VCaP (cell line): ENCODE measurements at regions not wholly inside any gene's neighbourhood (a gene's known extent, or its start where the extent isn't known, plus 50 kb on each side); places are given as distances from the start of the nearest gene placed in this dataset.

Source experiments
- H3K27ac ChIP-seq: fragments of 450-650 bp; 2 replicates; pipeline ENCODE4 v1.5.1; 2017
- TF ChIP-seq, protein P1 (sequence below): fragments of 450-650 bp; conservative IDR thresholded peaks from 2 replicates; pipeline ENCODE4 v1.5.1; 2017; ENCODE audit warnings: mild to moderate bottlenecking, moderate library complexity

DNA sequence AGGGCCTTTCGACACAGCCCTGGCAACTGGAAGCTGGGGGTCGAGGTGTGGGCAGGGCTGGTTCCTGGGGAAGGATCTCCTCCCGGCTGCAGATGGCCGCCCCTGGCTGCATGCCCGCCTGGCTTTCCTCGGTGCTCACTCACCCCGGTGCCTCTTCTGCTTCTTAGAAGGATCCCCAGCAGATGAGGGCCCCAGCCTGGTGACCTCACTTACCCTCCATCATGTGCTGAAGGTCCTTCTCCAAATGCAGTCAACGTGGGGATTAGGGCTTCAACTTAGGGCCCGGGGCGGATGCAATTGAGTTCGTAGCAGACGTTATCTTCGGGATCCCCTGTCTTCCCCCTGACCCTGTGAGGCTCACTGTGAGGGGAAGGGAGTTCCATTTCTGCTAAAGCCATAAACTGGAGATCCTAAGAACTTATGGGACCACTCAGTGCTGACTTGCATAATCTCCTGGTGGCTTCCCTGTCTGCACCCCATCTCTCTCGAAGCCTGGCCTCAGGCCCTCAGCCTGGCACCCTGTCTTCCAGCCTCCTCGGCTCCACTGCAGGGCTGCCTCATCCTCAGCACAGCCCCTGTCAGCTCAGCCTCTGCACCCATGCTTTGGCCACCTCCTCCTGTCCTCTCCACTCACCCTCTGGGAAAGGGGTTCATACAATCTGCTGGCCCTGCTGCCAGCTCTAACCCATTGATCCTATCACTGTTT is 92.6 kb downstream of the THBS2 start:
- TF ChIP-seq, protein P1, sequence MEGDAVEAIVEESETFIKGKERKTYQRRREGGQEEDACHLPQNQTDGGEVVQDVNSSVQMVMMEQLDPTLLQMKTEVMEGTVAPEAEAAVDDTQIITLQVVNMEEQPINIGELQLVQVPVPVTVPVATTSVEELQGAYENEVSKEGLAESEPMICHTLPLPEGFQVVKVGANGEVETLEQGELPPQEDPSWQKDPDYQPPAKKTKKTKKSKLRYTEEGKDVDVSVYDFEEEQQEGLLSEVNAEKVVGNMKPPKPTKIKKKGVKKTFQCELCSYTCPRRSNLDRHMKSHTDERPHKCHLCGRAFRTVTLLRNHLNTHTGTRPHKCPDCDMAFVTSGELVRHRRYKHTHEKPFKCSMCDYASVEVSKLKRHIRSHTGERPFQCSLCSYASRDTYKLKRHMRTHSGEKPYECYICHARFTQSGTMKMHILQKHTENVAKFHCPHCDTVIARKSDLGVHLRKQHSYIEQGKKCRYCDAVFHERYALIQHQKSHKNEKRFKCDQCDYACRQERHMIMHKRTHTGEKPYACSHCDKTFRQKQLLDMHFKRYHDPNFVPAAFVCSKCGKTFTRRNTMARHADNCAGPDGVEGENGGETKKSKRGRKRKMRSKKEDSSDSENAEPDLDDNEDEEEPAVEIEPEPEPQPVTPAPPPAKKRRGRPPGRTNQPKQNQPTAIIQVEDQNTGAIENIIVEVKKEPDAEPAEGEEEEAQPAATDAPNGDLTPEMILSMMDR: no peak
- H3K27ac ChIP-seq: no peak overlapping the region

DNA sequence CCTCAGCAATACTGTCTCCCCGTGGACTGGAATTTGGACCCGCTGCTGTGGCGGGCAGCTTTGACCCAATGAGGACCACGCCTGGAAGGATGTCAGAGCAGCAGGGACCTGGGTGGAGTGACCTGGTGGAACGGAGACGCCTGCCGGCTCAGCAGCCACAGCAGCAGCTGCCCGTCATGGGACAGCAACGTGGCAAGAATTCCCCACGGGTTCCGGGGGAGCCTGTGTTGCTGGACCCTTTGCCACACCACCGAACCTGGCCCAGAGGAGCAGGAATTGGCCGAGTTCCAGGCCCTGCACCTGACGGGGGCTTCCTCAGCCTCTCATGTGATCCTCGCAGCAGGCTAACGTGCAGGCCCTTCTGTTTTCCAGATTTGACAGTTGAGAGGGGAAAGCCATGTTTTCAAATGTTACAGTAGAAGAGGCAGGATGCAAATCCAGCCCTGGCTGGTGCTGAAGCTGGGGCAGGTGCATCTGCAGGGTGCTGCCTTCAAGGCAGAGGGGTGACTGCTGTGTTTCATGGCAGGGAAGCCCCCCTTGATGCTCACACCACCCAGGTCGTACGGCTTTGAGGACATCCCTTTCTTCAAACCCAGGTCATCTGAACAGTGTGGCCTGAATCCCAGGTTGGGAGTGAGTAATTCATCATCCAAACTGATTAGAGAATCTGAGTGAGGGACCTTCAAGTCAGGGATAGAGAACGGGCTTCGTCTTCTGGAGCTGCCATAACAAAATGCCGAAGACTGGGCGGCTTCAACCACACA is 93.4 kb downstream of the THBS2 start:
- no peak overlapping the region for H3K27ac ChIP-seq
- TF ChIP-seq, protein P1: no peak

DNA sequence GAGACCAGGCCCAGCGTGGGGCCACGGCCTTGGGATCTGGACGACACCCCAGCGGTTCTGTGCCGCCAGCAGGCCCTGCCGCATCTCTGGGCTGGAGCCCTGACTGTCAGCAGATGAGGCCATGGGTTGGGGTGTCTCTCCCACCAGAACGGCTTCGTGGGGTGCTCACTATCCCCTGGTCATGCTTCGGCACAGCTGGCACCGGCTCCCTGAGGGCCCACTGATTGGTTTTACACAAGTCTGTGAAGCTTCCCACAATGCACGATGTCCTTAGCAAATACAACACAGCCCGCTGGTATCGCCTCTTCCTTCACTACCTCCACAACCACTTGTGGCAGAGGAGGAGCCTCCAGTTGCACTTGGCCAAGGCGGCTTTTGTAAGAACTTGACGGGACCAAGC is 94.3 kb downstream of the THBS2 start:
- H3K27ac ChIP-seq: no peak overlapping the region
- TF ChIP-seq, protein P1: no peak

DNA sequence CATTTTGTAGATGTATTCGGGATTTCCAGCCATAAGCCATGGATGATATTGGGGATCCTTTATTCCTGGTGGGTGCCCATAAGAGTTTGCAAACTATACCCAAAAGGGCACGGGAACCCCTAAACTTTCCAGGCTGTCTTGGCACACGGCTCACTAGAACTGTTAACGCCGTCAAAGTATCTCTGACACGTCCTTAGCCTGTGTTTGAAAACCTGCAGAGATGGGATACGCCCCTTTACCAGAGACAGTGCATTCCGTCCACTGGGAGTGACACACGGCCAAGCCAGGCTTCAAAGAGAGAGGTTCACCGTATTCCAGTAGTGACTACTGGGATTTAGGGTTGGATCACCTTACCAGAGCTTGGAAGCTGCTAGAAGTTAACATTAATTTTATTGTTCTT is 95.0 kb downstream of the THBS2 start:
- H3K27ac ChIP-seq: no peak overlapping the region
- TF ChIP-seq, protein P1: no peak

DNA sequence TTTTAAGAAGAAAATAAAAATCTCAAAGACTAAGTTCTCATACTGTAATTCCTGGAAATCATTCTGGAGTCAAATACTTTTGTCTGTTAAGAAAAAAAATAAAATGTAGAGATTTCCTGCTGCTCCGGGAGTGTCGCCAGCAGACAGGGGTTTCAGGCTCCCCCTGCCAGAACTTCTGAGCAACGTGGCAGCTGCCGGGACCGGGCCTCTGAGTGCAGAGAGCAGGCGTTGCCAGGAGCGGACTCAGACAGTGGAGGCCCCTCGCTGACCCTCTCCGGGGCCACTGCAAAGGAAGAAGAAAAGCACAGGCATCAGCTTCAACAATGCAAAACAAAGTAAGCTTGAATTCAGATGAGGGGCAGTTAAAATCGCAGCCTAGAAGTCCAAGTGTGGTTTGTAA is 95.5 kb downstream of the THBS2 start:
- H3K27ac ChIP-seq: no peak overlapping the region
- TF ChIP-seq, protein P1: no peak

DNA sequence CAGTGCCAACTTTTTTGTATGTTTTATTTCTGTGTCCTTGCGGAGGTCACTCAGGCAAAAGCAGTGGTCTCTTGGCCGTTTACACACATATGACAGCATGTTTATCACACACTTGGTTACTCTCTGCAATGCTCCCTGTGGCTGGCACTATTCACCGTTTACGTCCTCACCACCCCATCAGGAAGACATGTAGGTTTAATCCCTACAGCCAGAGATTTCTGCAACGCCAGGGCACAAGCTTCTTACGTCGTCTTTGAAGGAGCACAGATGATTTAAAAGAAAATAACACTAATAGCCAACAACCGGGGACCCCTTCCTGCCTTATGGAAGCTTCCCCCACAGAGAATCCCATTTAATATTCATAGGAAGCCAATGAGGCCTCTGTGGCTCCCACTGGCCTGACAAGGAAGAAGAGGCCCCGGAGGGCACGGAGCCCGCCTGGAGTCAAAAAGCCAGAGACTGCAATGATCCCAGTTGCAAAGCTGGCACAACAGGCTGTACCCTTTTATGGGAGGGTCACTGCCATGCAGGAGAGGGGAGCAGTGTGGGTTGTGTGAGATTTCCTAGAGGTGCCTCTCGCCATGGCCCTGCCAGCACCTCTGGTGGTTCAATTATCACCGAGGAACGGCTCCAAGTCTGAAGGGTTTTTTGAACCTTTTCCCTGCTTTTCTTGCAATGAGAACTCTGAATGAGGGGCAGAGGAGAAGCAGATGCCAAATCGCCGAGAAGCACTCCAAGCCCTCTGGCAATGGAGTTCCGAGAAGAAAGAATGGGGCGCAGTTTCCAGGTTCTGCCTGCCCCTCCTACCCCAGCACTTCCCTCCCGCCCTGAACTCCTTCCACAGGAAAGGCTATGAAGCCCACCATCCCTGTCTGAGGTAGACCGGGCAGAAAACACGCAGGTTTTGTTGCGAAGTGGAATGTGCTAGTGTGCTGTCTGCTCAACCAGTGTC is 96.2 kb downstream of the THBS2 start:
- TF ChIP-seq, protein P1: no peak
- no peak overlapping the region for H3K27ac ChIP-seq

DNA sequence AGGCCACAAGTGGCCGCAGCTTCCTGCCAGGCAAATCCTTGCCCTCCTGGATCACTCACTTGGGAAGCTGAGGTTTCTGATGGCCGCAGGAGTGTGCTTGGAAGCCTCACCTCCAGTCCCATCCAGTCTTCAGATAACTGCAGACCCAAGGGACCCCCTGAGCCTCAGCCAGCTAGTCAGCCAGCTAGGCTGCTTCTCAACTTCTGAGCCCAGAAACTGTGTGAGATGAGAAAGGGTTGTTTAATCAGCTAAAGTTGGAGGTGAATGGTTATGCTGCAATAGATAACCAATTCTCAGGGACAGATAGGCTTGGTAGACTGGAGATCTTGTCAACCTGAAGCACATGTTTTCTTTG is 96.9 kb downstream of the THBS2 start:
- no peak overlapping the region for H3K27ac ChIP-seq
- TF ChIP-seq, protein P1: no peak
